ENCODE measurements at regions not wholly inside any gene's neighbourhood (a gene's known extent, or its start where the extent isn't known, plus 50 kb on each side); places are given as distances from the start of the nearest gene placed in this dataset.

GRCh38 chr18:14930076-14930475 is 182.1 kb downstream of the ANKRD30B start:
- Histone ChIP-seq H4K20me1 (ENCODE audit: insufficient read depth, low read length, poor library complexity, severe bottlenecking) (no peaks in the 10 kb centered on the region), H3K27me3 (ENCODE audit: insufficient read depth, low read length, poor library complexity, severe bottlenecking) (no peaks in the 10 kb centered on the region), H2AFZ (ENCODE audit: low read length) (no peak overlapping the region), H3K9me3 (ENCODE audit: insufficient read depth, low read depth, low read length) (peaks cover 6% of the 10 kb centered on the region; the same call in 1 of the 2 replicates), H3K4me2 (ENCODE audit: low read depth, low read length, poor library complexity, severe bottlenecking) (no peak overlapping the region), H3K4me3 (ENCODE audit: low read length, poor library complexity, severe bottlenecking) (no peak overlapping the region), H3K9me2 (replicated peaks; ENCODE audit: low read depth, low read length) (no peaks in the 10 kb centered on the region), H3K36me3 (ENCODE audit: insufficient read depth, low read length) (no peaks in the 10 kb centered on the region), H3F3A (ENCODE audit: low read depth) (no peaks in the 10 kb centered on the region), H3K79me2 (ENCODE audit: insufficient read depth, low read length) (no peaks in the 10 kb centered on the region), H3K9ac (ENCODE audit: low read depth, low read length, poor library complexity, severe bottlenecking) (no peak overlapping the region), H3K4me1 (ENCODE audit: insufficient read depth, low read length, poor library complexity, severe bottlenecking) (no peaks in the 10 kb centered on the region)
- no peak for TF ChIP-seq CTCF (conservative IDR thresholded peaks at IDR 0.05; ENCODE audit: low read length)
- no peak for TF ChIP-seq EZH2phosphoT487 (IDR thresholded peaks at IDR 0.05; ENCODE audit: borderline replicate concordance)

GRCh38 chr18:14930576-14930975 is 182.6 kb downstream of the ANKRD30B start:
- H3K9ac ChIP-seq (ENCODE audit: low read depth, low read length, poor library complexity, severe bottlenecking): no peak overlapping the region
- no peak overlapping the region for H3K4me2 ChIP-seq (ENCODE audit: low read depth, low read length, poor library complexity, severe bottlenecking)
- H2AFZ ChIP-seq (ENCODE audit: low read length): no peak overlapping the region
- no peaks in the 10 kb centered on the region for H3K79me2 ChIP-seq (ENCODE audit: insufficient read depth, low read length)
- H3K9me3 ChIP-seq (ENCODE audit: insufficient read depth, low read depth, low read length): peaks cover 6% of the 10 kb centered on the region; the same call in 1 of the 2 replicates
- H3F3A ChIP-seq (ENCODE audit: low read depth): no peaks in the 10 kb centered on the region
- no peaks in the 10 kb centered on the region for H3K4me1 ChIP-seq (ENCODE audit: insufficient read depth, low read length, poor library complexity, severe bottlenecking)
- no peak for TF ChIP-seq CTCF (conservative IDR thresholded peaks at IDR 0.05; ENCODE audit: low read length)
- TF ChIP-seq EZH2phosphoT487 (IDR thresholded peaks at IDR 0.05; ENCODE audit: borderline replicate concordance): no peak
- no peaks in the 10 kb centered on the region for H4K20me1 ChIP-seq (ENCODE audit: insufficient read depth, low read length, poor library complexity, severe bottlenecking)
- no peaks in the 10 kb centered on the region for H3K27me3 ChIP-seq (ENCODE audit: insufficient read depth, low read length, poor library complexity, severe bottlenecking)
- H3K4me3 ChIP-seq (ENCODE audit: low read length, poor library complexity, severe bottlenecking): no peak overlapping the region
- no peaks in the 10 kb centered on the region for H3K9me2 ChIP-seq (replicated peaks; ENCODE audit: low read depth, low read length)
- no peaks in the 10 kb centered on the region for H3K36me3 ChIP-seq (ENCODE audit: insufficient read depth, low read length)

- Histone ChIP-seq H3K9me3 (ENCODE audit: insufficient read depth, low read depth, low read length) (peaks cover 6% of the 10 kb centered on the region; the same call in 1 of the 2 replicates), H3K27me3 (ENCODE audit: insufficient read depth, low read length, poor library complexity, severe bottlenecking) (no peaks in the 10 kb centered on the region), H3K36me3 (ENCODE audit: insufficient read depth, low read length) (no peaks in the 10 kb centered on the region), H3K4me3 (ENCODE audit: low read length, poor library complexity, severe bottlenecking) (no peak overlapping the region), H3K4me1 (ENCODE audit: insufficient read depth, low read length, poor library complexity, severe bottlenecking) (no peaks in the 10 kb centered on the region), H3K9ac (ENCODE audit: low read depth, low read length, poor library complexity, severe bottlenecking) (no peak overlapping the region), H3F3A (ENCODE audit: low read depth) (no peaks in the 10 kb centered on the region), H4K20me1 (ENCODE audit: insufficient read depth, low read length, poor library complexity, severe bottlenecking) (no peaks in the 10 kb centered on the region), H3K9me2 (replicated peaks; ENCODE audit: low read depth, low read length) (no peaks in the 10 kb centered on the region), H3K4me2 (ENCODE audit: low read depth, low read length, poor library complexity, severe bottlenecking) (no peak overlapping the region), H2AFZ (ENCODE audit: low read length) (no peak overlapping the region), H3K79me2 (ENCODE audit: insufficient read depth, low read length) (no peaks in the 10 kb centered on the region)
- TF ChIP-seq CTCF (conservative IDR thresholded peaks at IDR 0.05; ENCODE audit: low read length) (no peak), EZH2phosphoT487 (IDR thresholded peaks at IDR 0.05; ENCODE audit: borderline replicate concordance) (no peak)
Observed at GRCh38 chr18:14933049-14933851, 185.3 kb downstream of the ANKRD30B start.

Data from Loucy (cell line).